Spleen (tissue), 7 donors: ENCODE measurements at regions not wholly inside any gene's neighbourhood (a gene's known extent, or its start where the extent isn't known, plus 50 kb on each side); places are given as distances from the start of the nearest gene placed in this dataset.

ENCODE experiments used
- POLR2A ChIP-seq, 3 donors: fragments of 450-650 bp; IDR thresholded peaks; one replicate each; pipeline ENCODE4 v1.5.1; 2017; ENCODE audit warnings: antibody characterized with exemption in 3 of 3, mild to moderate bottlenecking in 1 of 3
- POLR2AphosphoS5 ChIP-seq, 3 donors: sonication (generic); formaldehyde crosslinking; IDR thresholded peaks; one replicate each; pipeline ENCODE4 v1.5.1; 2017; ENCODE audit warnings: antibody characterized with exemption in 3 of 3
- TF ChIP-seq, protein P1 (sequence below), 11 experiments: fragments of 200-600 bp in 7 of 11; fragments of 450-650 bp in 4 of 11; sonication (generic) in 4 of 11; IDR thresholded peaks in 8 of 11; conservative IDR thresholded peaks in 3 of 11; 1 replicate in 7 of 11; 2 replicates in 4 of 11; pipeline versions ENCODE4 v1.4.0 to v1.8.0; 2016 to 2021; ENCODE audit warnings: antibody characterized with exemption in 11 of 11, inconsistent platforms in 4 of 11, mild to moderate bottlenecking in 1 of 11
- donor health status: DM: no; HTN: no; CAD: no; lungs with moderate emphysema.
- donor health status: DM: no; HTN: no; CAD: no.
- donor health status: DM: no; HTN: no; CAD: no.

DNA sequence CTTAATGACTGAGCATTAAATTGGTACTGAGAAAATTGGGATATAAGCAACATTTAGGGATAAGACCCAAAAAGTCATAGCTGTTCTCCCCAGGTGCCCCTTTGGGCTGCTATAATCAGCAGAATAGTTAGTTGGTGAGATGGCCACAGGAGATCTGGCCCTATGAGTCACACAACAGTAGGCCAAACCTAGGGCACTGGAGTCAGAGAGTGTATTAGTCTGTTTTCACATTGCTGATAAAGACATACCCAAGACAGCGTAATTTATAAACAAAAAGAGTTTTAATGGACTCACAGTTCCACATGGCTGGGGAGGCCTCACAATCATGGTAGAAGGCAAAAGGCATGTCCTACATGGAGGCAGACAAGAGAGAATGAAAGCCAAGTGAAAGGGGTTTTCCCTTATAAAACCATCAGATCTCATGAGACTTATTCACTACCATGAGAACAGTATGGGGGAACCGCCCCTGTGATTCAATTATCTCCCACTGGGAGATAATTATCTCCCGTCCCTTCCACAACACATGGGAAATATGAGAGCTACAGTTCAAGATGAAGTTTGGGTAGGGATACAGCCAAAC lies 338.3 kb upstream of the NR3C2 start:
- no peak for TF ChIP-seq POLR2A (IDR thresholded peaks at IDR 0.05)
- TF ChIP-seq, protein P1, sequence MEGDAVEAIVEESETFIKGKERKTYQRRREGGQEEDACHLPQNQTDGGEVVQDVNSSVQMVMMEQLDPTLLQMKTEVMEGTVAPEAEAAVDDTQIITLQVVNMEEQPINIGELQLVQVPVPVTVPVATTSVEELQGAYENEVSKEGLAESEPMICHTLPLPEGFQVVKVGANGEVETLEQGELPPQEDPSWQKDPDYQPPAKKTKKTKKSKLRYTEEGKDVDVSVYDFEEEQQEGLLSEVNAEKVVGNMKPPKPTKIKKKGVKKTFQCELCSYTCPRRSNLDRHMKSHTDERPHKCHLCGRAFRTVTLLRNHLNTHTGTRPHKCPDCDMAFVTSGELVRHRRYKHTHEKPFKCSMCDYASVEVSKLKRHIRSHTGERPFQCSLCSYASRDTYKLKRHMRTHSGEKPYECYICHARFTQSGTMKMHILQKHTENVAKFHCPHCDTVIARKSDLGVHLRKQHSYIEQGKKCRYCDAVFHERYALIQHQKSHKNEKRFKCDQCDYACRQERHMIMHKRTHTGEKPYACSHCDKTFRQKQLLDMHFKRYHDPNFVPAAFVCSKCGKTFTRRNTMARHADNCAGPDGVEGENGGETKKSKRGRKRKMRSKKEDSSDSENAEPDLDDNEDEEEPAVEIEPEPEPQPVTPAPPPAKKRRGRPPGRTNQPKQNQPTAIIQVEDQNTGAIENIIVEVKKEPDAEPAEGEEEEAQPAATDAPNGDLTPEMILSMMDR (IDR thresholded peaks at IDR 0.05 in 8 of 11, conservative IDR thresholded peaks at IDR 0.05 in 3 of 11), result no peak
- TF ChIP-seq POLR2AphosphoS5 (IDR thresholded peaks at IDR 0.05), result no peak
